ENCODE measurements at regions not wholly inside any gene's neighbourhood (a gene's known extent, or its start where the extent isn't known, plus 50 kb on each side); places are given as distances from the start of the nearest gene placed in this dataset.

DNA sequence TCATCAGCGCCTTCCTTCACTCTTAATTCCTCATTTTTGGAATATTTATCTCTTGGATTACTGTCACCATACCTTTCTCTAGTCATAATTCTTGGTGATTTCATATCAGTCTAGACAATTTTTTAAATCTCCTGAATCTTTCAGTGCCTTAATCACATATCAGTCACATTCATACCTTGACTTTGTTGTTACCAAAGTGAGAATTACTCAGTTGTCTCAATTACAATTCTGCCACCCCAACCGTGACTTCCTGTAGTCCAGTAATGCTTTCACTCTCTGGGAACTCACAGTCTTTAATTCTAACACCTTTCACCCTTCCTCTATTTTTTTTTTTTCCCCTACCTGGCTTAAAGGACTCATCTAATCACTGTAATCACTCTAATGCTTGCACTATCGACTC, 1275.3 kb upstream of the TENM3 start:
- peaks cover 3 to 8% (median 7%) of the 10 kb centered on the region in 3 donors for H3K9me3 Mint-ChIP-seq
- H3K4me1 Mint-ChIP-seq, result no peaks in the 10 kb centered on the region
- H3K4me3 Mint-ChIP-seq, result no peak overlapping the region
- no peak overlapping the region for H3K27ac Mint-ChIP-seq
- no peaks in the 10 kb centered on the region for H3K36me3 Mint-ChIP-seq
- no peaks in the 10 kb centered on the region for H3K27me3 Mint-ChIP-seq

DNA sequence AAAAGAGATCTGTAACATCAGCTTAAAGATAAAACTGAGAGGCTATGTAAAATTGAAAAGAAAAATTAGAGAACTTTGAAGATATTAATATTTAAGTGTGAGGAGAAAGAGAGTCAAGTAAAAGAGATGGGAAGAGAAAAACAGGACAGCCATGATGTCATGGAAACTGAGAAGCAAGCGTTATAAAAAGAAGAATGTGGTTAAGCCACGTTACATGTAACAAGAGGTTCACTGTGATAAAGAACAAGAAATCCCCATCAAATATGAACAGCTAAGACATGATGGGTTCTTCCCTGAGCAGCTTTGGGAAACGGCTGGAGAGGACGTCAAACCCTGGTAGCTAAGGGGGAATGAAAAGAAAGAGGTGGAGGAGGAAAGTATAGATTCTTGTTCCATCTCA, 1269.3 kb upstream of the TENM3 start:
- H3K36me3 Mint-ChIP-seq, result no peaks in the 10 kb centered on the region

DNA sequence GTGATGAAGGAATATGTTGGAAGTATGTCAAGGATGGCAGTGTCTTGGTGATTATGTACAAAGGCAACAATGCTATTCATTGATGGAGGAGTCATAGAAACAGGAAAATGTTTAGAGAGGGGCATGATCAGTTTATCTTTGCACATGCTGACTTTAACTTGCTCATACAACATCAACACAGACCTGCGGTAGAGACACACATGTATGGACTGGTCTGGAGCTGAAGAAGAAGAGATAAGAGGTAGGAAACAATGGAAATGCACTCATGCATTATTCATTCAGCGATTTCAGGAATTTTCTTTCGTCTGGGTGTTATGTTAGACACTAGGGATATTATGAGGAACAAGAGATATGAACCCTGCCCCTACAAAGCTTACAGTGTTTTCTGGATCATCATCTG, 1252.3 kb upstream of the TENM3 start:
- peaks cover 0 to 5% (median 0%) of the 10 kb centered on the region in 3 donors for H3K9me3 Mint-ChIP-seq
- H3K36me3 Mint-ChIP-seq, result no peaks in the 10 kb centered on the region
- H3K27ac Mint-ChIP-seq, result no peak overlapping the region
- H3K4me1 Mint-ChIP-seq, result no peaks in the 10 kb centered on the region
- H3K27me3 Mint-ChIP-seq, result no peaks in the 10 kb centered on the region
- H3K4me3 Mint-ChIP-seq, result no peak overlapping the region

More for the DNA sequence above, 1269.3 kb upstream of the TENM3 start:
- Mint-ChIP-seq H3K4me3 (no peak overlapping the region), H3K27me3 (no peaks in the 10 kb centered on the region), H3K9me3 (peaks cover 2 to 10% (median 3%) of the 10 kb centered on the region in 3 donors), H3K27ac (no peak overlapping the region), H3K4me1 (no peaks in the 10 kb centered on the region)

DNA sequence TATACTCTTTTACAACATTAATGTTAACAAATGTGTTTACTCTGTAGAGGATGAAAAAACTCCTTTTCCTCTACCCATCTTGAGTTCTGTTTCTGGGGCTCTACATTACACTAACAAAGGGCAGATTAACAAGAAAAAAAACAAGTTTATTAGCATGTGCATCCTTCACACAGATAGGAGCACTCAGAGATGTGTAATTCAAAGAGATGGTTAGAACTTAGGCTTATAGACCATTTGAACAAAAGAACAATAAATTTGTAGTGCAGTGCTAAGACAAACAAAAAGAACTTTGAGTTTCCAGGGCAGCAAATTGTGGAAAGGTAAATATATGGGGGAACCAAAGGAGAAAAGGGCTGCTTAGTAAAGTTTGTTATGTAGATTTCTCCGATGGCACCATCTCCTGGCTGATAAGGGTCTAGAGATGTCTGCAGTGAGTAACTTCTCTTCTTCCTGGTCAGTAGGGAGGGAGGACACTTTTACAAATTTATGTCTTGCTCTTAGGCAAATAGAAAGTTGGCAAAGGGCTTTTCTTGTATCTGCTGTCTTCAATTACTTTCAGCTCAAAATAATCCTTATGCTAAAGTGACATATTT, 1249.9 kb upstream of the TENM3 start:
- Mint-ChIP-seq H3K36me3 (no peaks in the 10 kb centered on the region), H3K4me3 (no peak overlapping the region), H3K27me3 (no peaks in the 10 kb centered on the region), H3K27ac (no peak overlapping the region), H3K4me1 (no peaks in the 10 kb centered on the region), H3K9me3 (peaks cover 0 to 5% (median 0%) of the 10 kb centered on the region in 3 donors)

DNA sequence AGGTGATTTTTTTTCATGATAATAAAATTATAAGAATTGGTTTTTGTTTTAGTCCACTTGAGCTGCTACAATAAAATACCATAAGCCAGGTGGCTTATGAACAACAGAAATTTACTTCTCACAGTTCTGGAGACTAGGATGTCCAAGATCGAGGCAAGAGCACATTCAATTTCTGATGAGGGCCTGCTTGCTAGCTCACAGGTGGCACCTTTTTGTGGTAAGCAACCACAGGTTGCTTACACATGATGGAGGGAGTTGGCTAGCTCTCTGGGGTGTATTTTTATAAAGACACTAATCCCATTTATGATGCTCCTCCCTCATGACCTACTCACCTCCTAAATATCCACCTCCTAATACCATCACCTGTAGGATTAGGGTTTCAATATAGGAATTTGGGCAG, 1248.5 kb upstream of the TENM3 start:
- Mint-ChIP-seq H3K9me3 (peaks cover 0 to 5% (median 0%) of the 10 kb centered on the region in 3 donors), H3K4me1 (no peaks in the 10 kb centered on the region), H3K36me3 (no peaks in the 10 kb centered on the region), H3K27me3 (no peaks in the 10 kb centered on the region), H3K27ac (no peak overlapping the region), H3K4me3 (no peak overlapping the region)

DNA sequence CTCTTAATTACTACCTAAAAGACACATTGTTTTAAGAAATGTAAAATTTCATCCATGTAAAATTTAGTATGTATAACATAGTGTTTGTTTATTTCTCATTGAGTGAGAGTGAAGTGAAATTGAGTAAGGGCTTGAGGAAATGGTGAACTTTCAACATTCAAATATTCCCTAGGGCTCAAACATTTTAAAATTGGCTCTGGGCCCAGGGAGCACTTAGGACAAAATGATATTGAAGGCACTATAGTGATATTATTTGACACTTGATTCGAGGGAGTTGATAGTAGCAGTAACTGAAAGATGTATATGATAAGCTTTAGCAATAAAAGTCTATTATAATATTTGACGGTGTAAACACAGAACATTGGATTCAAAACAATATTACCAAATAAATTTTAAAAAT, 1244.0 kb upstream of the TENM3 start:
- Mint-ChIP-seq H3K4me3 (no peak overlapping the region), H3K27ac (no peak overlapping the region), H3K27me3 (no peaks in the 10 kb centered on the region), H3K36me3 (peaks cover 3% of the 10 kb centered on the region), H3K9me3 (peaks cover 0 to 14% (median 6%) of the 10 kb centered on the region in 3 donors), H3K4me1 (peaks cover 0 to 4% (median 0%) of the 10 kb centered on the region in 3 donors)

DNA sequence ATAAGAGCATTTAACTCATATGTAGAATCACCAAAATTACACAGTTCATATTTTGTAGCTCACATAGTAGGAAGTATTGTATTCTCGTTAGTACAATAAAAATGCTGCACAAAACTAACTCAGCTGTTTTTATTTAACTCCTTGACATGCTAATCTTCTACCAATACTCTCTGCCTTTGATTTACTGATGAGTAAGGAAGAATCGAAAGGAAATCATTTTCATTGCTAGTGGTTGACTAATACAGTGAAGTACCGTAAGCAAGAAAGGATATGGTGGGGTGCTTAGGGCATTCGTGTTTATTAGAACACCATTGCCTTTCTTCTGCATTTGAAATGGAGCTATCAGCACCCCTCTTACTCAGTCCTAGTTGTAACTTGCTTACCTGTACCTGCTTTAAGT, 1239.1 kb upstream of the TENM3 start:
- H3K4me3 Mint-ChIP-seq, result no peak overlapping the region
- no peaks in the 10 kb centered on the region for H3K27me3 Mint-ChIP-seq
- peaks cover 8 to 11% (median 9%) of the 10 kb centered on the region in 3 donors for H3K9me3 Mint-ChIP-seq
- peaks cover 0 to 5% (median 0%) of the 10 kb centered on the region in 3 donors for H3K4me1 Mint-ChIP-seq
- peaks cover 3% of the 10 kb centered on the region for H3K36me3 Mint-ChIP-seq
- H3K27ac Mint-ChIP-seq, result no peak overlapping the region

DNA sequence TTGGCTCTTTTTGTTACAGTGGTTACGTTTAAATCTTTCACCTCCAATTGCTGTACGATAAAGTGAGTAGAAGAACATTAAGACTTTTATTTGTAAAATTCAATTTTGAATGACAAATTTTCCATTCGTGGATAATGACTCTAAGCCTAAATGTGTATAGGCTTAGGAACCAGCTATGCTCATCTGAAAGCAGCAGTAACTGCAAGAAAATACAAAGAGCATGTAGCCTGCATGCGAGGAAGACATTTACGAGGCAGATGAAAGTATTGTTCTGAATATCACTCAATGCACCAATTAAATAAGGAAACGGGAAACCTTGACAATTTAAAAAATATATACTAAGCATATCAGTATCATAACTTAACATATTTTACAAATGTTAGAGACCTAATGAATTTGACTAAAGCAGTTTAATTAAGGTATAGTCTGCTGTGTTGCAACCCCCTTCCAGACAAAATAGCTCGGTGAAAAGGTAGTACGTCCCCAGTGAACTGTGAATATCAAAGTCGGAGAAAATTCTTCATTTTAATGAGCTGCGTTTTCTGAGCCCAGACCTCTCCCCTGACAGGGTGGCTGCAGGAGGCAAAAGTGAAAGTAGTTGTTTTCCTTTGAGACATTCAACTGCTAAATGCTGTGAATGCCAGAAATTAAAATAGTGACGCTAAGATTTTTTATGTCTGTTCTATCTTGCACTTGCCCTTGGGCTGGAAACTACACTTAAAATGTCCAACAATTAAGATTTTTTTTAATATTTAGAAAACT, 1236.5 kb upstream of the TENM3 start:
- Mint-ChIP-seq H3K27me3 (no peaks in the 10 kb centered on the region), H3K9me3 (peaks cover 2 to 14% (median 7%) of the 10 kb centered on the region in 3 donors), H3K27ac (no peak overlapping the region), H3K4me1 (peaks cover 0 to 1% (median 0%) of the 10 kb centered on the region in 3 donors), H3K36me3 (peaks cover 2% of the 10 kb centered on the region), H3K4me3 (no peak overlapping the region)

DNA sequence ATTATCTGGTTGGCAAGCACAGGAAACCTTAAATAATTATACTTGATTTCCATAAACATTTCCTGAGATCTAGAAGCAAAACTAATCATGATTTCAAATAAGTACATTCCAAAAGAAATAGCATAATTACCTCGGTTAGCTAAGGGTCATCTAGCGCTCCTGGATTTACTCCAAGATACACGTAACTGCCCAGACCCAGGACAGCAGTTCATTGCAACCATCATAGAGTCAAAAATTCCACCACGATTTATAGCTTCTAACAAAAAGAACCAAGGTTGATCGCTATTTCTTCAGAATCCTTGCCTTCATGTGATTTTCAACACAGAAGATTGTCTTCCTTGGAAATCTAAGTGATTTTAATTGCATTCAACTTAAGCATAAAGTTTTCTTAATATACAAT, 1235.5 kb upstream of the TENM3 start:
- no peak overlapping the region for H3K4me3 Mint-ChIP-seq
- H3K27me3 Mint-ChIP-seq, result no peaks in the 10 kb centered on the region
- peaks cover 3 to 18% (median 4%) of the 10 kb centered on the region in 3 donors for H3K9me3 Mint-ChIP-seq
- peaks cover 1% of the 10 kb centered on the region for H3K36me3 Mint-ChIP-seq
- no peak overlapping the region for H3K27ac Mint-ChIP-seq
- H3K4me1 Mint-ChIP-seq, result peaks cover 0 to 1% (median 0%) of the 10 kb centered on the region in 3 donors

DNA sequence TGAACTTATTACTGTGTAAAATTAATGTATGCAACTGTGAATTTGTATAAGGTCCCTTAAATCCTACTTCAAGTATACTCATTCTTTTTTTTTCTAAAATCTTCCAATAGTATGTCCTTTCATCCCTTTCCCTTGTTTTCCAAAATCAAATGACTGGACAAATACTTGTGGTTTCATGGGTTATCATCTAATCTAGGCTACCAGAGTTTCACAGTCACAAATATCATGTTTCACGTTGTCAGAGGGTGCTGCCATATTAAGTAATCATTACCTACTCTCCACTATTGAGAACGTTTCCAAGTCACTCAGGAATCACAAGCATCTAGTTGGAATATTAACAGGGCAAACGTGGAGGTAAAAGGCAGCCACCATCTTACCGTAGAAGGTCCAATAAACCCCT, 1235.0 kb upstream of the TENM3 start:
- H3K36me3 Mint-ChIP-seq, result no peaks in the 10 kb centered on the region
- H3K4me1 Mint-ChIP-seq, result peaks cover 0 to 1% (median 0%) of the 10 kb centered on the region in 3 donors
- H3K27ac Mint-ChIP-seq, result no peak overlapping the region
- no peak overlapping the region for H3K4me3 Mint-ChIP-seq
- H3K27me3 Mint-ChIP-seq, result no peaks in the 10 kb centered on the region
- H3K9me3 Mint-ChIP-seq, result peaks cover 3 to 22% (median 4%) of the 10 kb centered on the region in 3 donors

DNA sequence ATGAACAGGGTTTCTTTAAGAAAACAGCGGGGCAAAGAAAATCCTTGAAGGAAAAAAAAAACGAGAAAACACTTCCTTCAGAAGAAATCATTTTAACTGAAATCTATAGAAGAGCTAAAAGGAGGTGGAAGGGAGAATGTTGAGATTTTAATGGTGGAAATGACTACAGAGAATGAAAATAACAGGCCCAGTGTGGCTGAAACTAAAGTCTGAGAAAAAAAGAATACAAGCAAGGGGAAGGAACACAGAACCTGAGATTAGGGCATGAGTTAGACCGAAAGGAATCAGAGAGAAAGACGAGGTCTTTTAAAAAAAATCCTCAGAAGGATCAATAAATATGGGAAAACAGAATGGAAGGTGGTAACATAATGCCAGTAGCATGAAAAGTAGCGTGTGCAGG, 1230.0 kb upstream of the TENM3 start:
- Mint-ChIP-seq H3K4me1 (no peaks in the 10 kb centered on the region), H3K36me3 (no peaks in the 10 kb centered on the region), H3K4me3 (no peak overlapping the region), H3K9me3 (peaks cover 3 to 29% (median 8%) of the 10 kb centered on the region in 3 donors), H3K27ac (no peak overlapping the region), H3K27me3 (no peaks in the 10 kb centered on the region)

DNA sequence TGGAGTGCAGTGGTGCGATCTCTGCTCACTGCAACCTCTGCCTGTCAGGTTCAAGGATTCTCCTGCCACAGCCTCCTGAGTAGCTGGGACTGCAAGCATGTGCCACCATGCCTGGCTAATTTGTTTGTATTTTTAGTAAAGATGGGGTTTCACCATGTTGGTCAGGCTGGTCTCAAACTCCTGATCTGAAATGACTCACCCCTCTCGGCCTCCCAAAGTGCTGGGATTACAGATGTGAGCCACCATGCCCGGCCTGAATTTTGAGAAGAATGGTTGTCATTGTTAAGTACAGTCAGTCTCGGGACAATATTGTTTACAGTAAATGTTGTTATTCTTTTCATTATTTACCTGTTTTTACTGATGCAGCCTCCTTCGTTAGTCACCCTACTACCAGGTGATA, 1226.2 kb upstream of the TENM3 start:
- Mint-ChIP-seq H3K36me3 (no peaks in the 10 kb centered on the region), H3K27me3 (no peaks in the 10 kb centered on the region), H3K27ac (no peak overlapping the region), H3K4me1 (no peaks in the 10 kb centered on the region), H3K9me3 (peaks cover 0 to 35% (median 14%) of the 10 kb centered on the region in 3 donors), H3K4me3 (no peak overlapping the region)

DNA sequence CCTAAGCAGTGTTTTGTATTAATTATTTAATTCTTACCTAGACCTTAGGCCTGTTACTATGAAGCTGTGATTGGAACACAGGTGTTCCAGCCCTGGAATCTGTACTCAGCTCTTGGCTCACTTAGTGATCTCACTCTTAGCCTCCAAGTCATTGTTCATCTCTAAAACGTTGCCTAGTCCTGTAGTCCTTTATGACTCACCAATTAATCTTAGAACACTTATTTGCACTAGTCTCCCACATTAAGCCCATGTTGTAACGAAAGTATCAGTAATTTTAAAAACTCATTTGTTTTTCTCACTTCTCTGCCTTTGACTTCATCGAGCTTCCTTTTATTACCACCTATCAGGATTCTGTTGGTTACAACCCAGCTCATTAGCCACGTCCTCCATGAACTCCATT, 1224.7 kb upstream of the TENM3 start:
- H3K27ac Mint-ChIP-seq, result no peak overlapping the region
- no peaks in the 10 kb centered on the region for H3K27me3 Mint-ChIP-seq
- peaks cover 0 to 36% (median 16%) of the 10 kb centered on the region in 3 donors for H3K9me3 Mint-ChIP-seq
- H3K4me1 Mint-ChIP-seq, result no peaks in the 10 kb centered on the region
- H3K4me3 Mint-ChIP-seq, result no peak overlapping the region
- no peaks in the 10 kb centered on the region for H3K36me3 Mint-ChIP-seq

DNA sequence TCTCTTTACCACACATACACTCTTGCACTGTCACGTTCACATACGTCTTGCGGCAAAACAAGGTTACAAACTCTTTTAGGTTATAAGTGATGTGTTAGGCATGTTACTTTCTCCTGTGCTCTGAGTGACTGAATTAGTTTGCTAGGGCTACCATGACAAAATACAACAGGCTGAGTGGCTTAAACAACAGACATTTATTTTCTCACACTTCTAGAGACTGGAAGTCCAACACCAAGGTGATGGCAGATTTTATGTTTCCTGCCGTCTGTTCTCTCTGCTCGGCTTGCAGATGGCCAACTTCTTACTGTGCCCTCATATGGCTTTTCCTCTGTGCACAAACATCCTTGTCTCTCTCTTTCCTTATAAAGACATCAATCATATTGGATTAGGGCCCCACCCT, 1224.3 kb upstream of the TENM3 start:
- peaks cover 0 to 34% (median 12%) of the 10 kb centered on the region in 3 donors for H3K9me3 Mint-ChIP-seq
- no peaks in the 10 kb centered on the region for H3K36me3 Mint-ChIP-seq
- no peak overlapping the region for H3K27ac Mint-ChIP-seq
- no peak overlapping the region for H3K4me3 Mint-ChIP-seq
- no peaks in the 10 kb centered on the region for H3K27me3 Mint-ChIP-seq
- H3K4me1 Mint-ChIP-seq, result no peaks in the 10 kb centered on the region

DNA sequence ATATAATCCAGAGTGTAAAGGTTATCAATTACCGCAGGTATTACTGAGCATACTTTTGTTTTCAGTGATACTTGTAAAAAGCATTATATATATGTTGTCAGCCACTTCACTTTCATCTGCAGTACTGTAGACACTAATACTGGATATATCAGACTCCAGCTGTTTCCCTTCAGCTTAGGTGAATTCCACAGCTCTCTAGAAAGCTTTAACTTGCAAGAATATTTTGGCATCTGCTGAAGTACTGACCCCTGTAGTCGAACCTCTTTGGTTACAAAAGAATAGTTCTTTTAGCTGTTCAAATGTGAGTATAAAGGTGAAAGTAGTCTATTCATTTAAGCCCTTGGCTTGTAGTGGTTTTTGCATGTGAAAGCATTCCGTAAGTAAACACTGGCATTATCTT, 1222.7 kb upstream of the TENM3 start:
- Mint-ChIP-seq H3K27me3 (no peaks in the 10 kb centered on the region), H3K4me3 (no peak overlapping the region), H3K36me3 (no peaks in the 10 kb centered on the region), H3K4me1 (no peaks in the 10 kb centered on the region), H3K9me3 (peaks cover 2 to 30% (median 10%) of the 10 kb centered on the region in 3 donors), H3K27ac (no peak overlapping the region)

DNA sequence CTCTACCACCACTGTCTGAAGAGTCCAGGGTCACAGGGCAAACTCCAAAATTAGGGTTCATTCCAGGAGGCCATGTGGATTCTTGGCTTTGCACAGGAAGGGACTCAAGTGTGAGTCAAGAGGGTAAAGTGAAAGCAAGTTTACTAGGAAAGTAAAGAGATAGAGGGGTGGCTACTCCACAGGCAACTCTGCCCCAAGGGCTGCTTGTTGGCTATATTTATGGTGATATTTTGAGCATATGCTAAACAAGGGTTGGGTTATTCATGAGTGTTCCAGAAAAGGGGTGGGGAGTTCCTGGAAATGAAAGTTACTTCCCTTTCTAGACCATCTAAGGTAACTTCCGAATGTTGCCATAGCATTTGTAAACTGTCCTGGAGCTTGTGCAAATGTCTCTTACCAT, 1222.0 kb upstream of the TENM3 start:
- no peaks in the 10 kb centered on the region for H3K36me3 Mint-ChIP-seq
- no peak overlapping the region for H3K4me3 Mint-ChIP-seq
- H3K27ac Mint-ChIP-seq, result no peak overlapping the region
- peaks cover 2 to 30% (median 10%) of the 10 kb centered on the region in 3 donors for H3K9me3 Mint-ChIP-seq
- no peaks in the 10 kb centered on the region for H3K4me1 Mint-ChIP-seq
- no peaks in the 10 kb centered on the region for H3K27me3 Mint-ChIP-seq

All from IgD-negative memory B cell (primary cell).